ENCODE measurements at regions not wholly inside any gene's neighbourhood (a gene's known extent, or its start where the extent isn't known, plus 50 kb on each side); places are given as distances from the start of the nearest gene placed in this dataset.
"Not testable (repeated sequence)": the region's sequence is repeated elsewhere in the genome, so short reads cannot be mapped to it uniquely, and the experiment has no call there.

DNA sequence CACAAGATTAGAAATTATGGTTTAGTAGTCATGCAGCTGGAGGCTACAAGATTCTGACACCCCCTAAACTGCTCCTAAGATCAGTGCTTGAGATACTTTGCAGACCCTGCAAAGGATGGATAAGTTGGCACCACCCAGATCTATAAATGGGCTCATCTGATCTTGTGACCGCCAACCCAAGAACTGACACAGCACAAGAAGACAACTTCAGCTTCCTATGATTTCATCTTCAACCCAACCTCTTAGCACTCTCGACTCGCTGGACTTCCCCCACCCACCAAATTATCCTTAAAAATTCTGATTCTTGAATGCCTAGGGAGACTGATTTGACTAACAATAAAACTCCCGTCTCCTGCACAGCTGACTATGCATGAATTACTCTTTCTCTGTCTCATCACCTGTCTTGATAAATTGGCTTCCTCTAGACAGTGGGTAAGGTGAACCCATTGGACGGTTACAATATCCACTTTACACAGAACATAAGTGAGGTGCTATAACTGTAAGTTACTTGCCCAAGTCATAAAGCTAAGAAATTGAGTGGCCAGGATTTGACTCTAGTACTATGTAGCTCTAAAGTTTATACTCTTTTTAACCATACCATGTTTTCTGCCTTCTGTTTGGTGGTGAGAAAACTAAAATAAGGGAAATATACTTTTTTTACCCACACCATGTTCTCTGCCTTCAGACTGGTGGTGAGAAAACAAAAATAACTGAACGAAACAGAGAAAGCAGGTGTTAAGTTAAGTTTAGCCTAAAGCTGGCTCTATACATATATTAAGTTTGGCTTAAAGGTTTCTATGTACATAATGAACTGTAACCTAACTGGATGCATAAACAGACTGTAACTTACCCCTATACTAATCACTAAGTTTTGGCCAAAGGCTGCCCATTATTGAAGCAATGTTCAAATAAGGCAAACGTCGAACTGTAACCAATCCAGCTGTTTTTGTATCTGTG is 962.3 kb upstream of the NXPH2 start:
- ChIA-PET POLR2A (no interaction called here), CTCF (no interaction called here)

GRCh38 chr2:139737659-139738058 is 957.5 kb upstream of the NXPH2 start:
- POLR2A ChIA-PET: no interaction called here
- CTCF ChIA-PET: no interaction called here

DNA sequence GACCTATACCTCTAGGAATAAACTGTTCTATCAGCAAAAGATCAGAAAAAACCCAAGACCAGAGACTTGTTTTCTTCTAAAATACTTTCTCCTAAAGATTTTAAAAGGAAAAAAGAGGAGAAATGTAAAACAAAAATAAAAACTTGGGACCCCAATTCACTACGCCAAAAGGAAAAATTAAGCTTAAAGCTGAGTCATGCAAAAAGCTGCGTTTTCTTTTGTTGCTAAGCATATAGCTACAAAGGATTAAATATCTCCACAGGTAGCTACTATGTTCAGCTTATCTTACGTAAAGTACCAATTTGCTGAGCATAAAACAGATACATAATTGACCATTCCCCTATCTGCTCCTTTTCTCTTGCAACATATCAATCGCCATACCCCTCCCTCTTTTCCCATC is 950.0 kb upstream of the NXPH2 start:
- CTCF ChIA-PET: no interaction called here
- POLR2A ChIA-PET: no interaction called here

DNA sequence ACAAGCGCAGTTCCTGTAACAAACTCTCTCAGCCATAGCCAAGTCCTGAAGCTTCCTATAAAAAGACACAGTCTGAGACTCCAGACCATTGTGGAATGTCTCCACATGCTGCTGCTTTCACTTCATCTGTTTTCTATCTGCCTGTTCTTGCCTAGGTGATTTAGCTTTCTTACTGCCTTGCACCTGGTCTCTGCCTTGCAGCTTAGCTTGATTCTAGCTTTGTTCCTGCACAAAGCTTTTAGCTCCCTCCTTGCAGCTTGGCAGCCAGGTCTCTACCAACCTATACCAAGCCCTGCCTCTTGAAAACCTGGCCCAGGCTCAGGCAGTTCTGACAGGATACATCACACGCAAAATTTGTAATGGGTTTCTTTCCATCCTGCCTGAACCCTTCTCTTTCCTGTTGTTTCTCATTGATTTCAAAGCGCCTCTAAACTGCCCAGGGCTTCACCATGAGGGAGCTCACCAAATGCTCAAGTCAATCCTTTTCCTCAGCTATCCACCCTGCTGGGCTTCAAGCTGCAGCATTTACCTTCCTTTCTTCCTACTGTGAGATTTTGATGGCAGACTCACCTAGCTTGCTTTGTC is 941.3 kb upstream of the NXPH2 start:
- POLR2A ChIA-PET: no interaction called here

GRCh38 chr2:139720056-139720455 is 939.9 kb upstream of the NXPH2 start:
- ChIA-PET POLR2A (no interaction called here), CTCF (no interaction called here)

More for the DNA sequence above, 941.3 kb upstream of the NXPH2 start:
- CTCF ChIA-PET: no interaction called here

GRCh38 chr2:139704606-139705005 is 924.4 kb upstream of the NXPH2 start:
- CTCF ChIA-PET: no interaction called here

DNA sequence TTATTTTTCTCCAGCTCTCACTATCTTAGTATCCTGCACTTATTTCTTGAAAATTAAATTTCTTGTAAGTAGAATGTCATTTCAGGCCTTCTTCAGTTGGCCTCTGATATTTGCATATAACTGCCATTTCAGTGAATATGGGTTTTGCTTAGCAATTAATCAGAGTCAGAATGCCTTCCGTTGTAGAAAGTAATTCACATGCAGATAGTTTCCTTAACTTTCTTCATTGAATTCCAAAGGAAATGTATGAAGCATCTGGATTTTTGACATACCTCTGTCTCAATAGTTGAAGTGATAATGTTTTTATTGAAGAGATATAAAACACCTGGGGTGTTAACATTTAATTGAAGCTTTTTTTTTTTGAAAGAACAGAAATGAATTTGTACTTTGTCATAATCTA is 914.1 kb upstream of the NXPH2 start:
- ChIA-PET CTCF (no interaction called here), POLR2A (no interaction called here)

More at GRCh38 chr2:139704606-139705005, 924.4 kb upstream of the NXPH2 start:
- POLR2A ChIA-PET: no interaction called here

DNA sequence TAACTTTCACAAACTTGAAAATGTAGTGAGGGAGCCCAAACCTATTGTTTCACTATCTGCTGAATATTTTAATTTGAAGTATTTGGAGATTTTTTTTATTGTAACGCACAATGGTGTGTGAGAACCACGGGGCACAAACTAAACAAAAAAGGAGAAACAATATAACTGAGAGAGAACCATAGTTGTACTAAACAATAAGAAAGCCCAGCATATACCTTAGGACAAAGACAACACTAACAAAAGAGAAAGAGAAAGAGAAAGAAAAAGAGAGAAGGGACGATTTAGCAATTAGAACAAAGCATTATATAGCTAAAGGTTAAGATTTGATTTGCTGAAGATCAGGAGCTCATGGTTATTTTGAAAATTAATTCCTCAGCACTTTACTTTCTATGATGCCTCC is 906.0 kb upstream of the NXPH2 start:
- POLR2A ChIA-PET: no interaction called here

GRCh38 chr2:139685090-139685983 is 905.1 kb upstream of the NXPH2 start:
- POLR2A ChIA-PET: no interaction called here
- CTCF ChIA-PET: no interaction called here

More for the DNA sequence above, 906.0 kb upstream of the NXPH2 start:
- CTCF ChIA-PET: no interaction called here

- ChIA-PET POLR2A (no interaction called here), CTCF (no interaction called here)
Observed at GRCh38 chr2:139684286-139684860, 904.2 kb upstream of the NXPH2 start.

DNA sequence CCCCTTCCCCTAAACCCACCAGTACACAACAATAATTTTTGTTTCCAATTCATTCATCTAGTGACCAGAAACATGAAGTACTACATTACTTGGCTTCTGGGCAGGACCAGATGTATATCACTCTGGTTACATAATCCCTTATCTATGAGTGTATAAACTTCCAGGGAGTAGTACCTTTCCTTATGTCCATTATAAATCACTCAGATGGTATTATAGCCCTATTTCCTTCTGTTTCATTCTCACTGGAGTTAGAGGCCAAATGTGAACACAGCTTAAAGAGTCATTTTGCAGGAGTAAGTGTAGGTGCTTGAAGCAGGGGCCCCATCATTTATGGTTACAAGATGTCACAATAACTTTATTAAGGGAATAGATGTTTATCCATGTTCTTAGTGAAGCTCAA is 894.4 kb upstream of the NXPH2 start:
- ChIA-PET CTCF (no interaction called here), POLR2A (no interaction called here)

DNA sequence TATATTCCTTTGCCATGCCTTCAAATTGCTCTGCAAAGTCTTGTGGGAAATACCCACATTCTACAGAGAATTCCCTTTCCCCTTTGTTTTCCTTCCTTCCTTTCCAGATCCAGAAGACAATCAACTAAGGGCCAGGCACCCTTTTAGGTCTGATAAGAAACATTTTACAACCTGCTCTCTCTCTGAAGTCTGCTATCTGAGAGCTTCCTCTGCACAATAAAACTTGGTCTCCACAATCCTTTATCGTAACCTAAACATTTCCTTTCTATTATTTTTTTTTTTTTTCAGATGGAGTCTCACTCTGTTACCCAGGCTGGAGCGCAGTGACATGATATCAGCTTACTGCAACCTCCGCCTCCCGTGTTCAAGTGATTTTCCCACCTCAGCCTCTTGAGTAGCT is 893.3 kb upstream of the NXPH2 start:
- POLR2A ChIA-PET, CTCF ChIA-PET: not testable (repeated sequence)

- POLR2A ChIA-PET: no interaction called here
- CTCF ChIA-PET: no interaction called here
Observed at GRCh38 chr2:139669675-139670074, 889.5 kb upstream of the NXPH2 start.

GRCh38 chr2:139652385-139652784 is 872.2 kb upstream of the NXPH2 start:
- ChIA-PET CTCF (no interaction called here), POLR2A (no interaction called here)

- ChIA-PET POLR2A (no interaction called here), CTCF (no interaction called here)
Observed at GRCh38 chr2:139645617-139646016, 865.4 kb upstream of the NXPH2 start.

- CTCF ChIA-PET: no interaction called here
- POLR2A ChIA-PET: no interaction called here
Observed at GRCh38 chr2:139643139-139643538, 862.9 kb upstream of the NXPH2 start.

DNA sequence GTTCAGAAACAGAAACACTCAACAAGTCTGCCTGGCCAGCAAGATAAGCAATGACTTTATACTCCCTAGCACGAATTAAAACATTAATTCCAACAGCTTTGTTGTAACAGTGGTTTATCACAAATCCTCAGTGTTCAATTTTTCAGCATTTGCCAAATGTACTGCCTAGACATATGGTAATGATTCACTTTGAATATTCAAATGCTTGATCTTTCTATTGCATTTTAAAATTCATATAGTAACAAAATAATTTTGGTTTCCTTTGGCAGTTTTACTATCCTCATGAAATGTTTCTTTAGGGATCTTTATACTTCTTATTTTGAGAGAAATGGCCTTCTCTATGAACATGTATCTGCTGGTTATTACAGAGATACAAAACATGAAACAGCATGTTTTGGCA is 851.8 kb upstream of the NXPH2 start:
- POLR2A ChIA-PET: no interaction called here
- CTCF ChIA-PET: no interaction called here

GRCh38 chr2:139628931-139629330 is 848.7 kb upstream of the NXPH2 start:
- ChIA-PET POLR2A (no interaction called here), CTCF (no interaction called here)

GRCh38 chr2:139626128-139626527 is 845.9 kb upstream of the NXPH2 start:
- ChIA-PET POLR2A (no interaction called here), CTCF (no interaction called here)

- ChIA-PET CTCF (no interaction called here), POLR2A (no interaction called here)
Observed at GRCh38 chr2:139622691-139623090, 842.5 kb upstream of the NXPH2 start.

- POLR2A ChIA-PET: no interaction called here
- CTCF ChIA-PET: no interaction called here
Observed at GRCh38 chr2:139617747-139618146, 837.6 kb upstream of the NXPH2 start.
